Activated gamma-delta T cell treated with Interleukin-2 at 50 U/mL for 16 hours (primary cell): ENCODE measurements at regions not wholly inside any gene's neighbourhood (a gene's known extent, or its start where the extent isn't known, plus 50 kb on each side); places are given as distances from the start of the nearest gene placed in this dataset.
"Not testable (repeated sequence)": the region's sequence is repeated elsewhere in the genome, so short reads cannot be mapped to it uniquely, and the experiment has no call there.

Experiments
- DNase-seq: peaks from one replicate; pipeline ENCODE4 v3.0.0-alpha.2; 2020

DNA sequence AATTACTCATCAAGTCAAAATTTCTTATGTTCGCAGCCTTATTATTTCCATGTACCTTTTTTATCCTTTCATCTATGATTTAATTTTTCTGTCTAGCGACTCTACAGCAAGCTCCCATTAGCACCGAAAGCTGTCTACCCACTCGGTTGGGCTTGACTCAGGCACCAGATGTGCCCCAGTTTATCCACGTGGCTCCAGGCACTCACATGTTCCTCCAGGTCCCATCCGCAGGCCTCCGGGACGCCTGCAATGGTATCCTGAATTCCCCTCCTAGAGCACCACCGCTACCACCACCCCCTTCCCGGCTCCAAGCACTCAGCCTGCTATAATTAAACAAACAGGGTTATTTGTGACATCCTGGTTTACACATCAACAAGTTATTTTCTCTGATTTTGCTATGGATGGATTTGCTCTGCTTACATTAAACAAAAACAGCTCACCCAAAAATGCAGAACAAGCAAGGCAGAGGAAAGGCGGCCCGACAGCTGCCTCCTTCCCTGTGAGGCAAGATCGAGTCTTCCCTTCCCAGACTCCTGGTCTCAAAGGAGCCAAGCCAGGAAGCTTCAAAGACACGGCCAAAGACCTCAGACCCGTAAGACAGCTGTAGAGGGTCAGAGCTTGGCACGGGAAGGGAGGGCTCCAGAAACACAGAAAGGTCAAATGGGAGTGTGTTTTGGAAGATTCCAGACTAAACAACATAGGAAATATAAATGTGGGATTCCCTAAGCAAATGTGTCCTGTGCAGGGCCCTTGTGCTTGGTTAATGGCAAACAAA lies 253.8 kb downstream of the TTC8 start:
- no peak for DNase-seq

DNA sequence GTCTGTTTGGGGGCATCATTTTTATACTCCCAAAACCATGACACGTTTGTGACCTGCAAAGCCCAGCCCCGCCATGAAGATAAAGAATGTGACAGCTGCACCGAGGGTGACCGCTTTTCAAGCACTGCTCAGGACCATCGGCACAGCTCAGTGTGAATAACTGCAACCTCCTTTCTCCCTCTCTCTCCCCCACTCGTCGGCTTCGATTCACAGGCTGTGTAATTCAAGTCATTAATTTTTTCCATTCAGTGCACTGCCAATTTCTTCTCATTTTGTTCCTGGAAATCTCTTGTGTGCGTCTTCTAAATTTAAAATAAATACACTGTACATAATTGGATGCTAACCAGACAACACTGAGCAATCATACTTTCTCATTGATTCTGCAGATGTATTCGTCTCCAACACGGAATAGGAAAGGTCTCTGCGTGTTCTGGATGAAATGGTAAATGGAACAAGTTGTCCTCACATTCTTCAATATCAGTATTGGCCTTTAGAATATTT lies 260.8 kb downstream of the TTC8 start:
- DNase-seq: no peak

DNA sequence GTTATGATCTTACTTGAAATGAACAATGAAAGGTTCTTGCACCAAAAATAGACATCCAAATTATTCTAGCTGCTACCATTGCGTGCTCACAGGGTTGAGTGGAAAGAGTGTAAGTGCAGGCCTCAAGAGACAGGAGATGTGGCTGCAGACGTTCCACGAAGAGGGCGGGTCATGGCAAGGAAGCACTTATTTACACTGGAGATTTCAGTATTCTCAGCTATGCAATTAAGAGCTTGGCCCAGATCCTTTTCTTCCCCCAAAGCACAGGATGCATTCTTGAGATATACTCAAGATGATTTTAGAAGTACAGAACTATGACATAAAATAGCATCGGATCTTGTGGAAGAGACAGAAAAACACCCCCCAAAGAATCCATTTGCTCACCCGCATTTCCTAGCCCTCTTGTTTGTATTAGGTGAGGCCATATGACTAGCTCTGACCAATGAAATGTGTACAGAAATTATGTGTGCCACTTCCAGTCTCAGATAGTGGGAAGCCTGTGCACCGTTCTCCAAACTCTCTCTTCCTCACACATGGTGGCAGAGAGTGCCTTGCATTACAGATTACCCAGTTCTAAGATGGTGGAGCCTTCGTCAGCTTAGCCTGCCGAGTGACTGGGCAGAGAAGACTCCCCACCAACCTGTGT lies 261.4 kb downstream of the TTC8 start:
- no peak for DNase-seq

DNA sequence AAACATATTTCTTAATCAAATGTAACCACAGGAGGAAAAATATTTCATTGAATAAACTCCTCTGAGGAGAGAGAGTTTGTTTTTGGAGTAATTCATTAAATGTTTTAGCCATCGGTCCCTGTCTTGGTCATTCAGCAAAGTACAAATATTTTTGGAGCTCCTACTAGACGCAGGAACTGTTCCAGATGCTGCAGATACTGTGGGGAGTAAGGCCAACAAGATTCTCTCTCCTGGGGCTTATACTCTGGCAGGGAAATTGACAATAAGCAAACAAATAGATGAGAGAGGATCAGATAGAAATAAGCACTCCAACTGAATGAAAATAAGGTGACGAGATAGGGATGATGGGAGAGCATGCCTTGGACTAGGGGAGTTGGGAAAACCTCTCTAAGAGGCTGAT lies 264.1 kb downstream of the TTC8 start:
- no peak for DNase-seq

DNA sequence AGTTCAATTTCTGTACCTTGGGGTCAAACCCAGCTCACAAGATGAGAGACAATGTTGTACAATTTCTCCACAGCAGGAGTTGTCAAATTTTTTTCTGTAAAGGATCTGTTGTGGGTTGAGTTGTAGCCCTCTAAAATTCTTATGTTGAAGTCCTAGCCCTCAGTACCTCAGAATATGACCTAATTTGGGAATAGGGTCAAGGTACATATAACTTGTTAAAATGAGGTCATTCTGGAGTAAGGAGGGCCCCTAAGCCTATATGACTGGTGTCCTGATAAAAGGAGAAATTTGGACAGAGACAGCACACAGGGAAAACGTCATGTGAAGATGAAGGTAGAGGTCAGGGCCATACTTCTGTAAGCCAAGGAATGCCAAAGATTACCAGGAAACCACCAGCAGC lies 264.9 kb downstream of the TTC8 start:
- no peak for DNase-seq

DNA sequence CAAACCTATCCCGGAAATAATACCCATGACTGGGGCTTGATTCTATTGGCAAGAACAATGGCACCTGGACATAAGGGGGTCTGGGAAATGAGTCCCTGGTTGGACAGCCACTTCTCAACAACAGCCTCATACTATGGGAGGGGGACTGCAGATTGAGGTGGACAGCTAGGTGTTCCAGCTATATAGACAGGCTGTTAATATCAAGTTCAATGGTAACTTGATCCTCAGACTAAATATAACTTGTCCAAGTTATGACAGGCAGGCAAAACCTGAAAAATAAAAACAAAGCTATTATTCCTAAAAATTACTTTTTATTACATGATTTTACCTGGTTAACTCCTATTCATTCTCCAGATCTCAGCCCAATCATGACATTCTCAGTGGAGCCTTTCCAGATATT lies 267.3 kb downstream of the TTC8 start:
- DNase-seq: no peak

DNA sequence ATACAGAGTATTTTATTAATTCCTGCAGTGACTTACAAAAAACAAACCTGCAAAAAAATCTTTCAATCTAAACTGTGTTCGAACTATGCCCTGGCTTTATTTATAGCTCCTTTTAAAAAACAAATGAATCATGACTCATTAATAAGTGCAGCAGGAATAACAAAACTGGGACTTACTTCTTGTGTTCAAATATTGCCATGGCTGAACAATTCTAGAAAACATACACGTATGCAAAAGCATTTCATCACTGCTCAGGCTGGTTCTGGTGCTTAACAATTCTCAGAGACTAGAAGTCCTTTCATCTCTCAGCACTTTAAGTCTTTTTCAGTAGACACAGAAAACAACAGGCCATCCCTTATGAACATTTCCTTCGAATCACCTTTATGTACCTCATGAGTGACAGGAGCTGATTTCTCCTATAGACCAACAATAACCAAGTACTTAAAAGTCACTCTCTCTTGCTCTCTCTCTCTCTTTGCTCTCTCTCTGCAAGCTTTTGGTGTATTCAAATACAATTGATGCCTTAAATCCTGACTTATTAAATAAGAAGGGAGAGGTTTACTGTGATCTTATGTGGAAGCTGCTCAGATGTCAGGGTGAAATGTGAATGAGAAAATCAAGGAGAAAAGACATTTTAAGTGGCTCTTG lies 268.8 kb downstream of the TTC8 start:
- no peak for DNase-seq

DNA sequence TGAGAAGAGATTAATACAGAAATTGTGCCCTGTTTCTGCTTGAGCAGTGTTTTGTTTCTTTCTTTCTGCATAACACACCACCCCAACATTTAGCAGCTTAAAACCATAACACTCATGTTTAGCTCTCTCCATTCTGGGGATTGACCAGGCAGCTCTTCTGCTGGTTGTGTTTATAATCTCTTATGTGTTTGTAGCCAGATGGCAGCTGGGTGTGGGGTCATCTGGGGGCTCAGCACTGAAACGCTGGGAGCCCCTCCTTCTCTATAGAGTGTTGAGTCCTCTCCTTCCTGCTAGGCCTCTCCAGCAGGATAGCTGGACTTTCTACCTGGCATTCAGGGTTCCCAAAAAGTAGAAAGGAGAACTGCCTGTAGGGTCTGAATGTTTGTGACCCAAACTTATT lies 270.6 kb downstream of the TTC8 start:
- no peak for DNase-seq

DNA sequence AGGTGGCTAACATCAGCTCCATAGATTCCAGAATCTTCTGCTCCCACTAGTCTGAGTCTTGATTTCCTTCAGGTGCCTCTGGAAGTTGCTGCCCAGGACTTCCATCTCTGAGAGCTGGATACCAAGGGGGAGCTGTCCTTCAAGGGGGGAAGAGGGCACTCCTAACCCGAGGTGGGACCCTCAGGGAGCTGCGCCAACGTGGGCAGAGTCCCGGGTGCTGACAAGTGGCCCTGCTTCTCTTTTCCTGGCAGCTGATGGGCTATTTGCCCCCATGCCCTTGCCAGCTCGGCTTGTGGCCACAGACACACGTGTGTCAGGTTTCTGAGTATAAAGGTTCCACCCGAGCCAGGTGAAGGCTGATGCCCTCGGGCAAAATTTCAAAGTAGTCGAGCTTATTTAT lies 272.5 kb downstream of the TTC8 start:
- no peak for DNase-seq

DNA sequence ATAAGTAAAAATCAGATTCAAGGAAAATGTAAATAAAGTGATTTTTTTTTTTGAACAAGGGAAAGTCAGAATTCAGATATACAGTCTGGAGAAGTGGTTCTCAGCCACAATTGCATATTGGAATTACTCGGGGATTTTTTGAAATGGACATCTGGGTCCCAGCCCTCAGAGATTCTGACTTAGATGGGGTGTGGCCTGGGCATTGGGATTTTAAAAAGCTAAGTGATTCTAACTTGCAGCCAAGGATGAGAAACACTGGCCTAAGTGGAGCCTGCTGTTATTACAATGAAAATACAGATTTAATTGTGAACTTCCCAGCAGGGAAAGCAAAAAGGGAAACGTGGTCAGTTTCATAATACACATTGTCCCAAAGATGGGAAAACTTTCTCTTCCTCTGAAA lies 273.8 kb downstream of the TTC8 start:
- no peak for DNase-seq

DNA sequence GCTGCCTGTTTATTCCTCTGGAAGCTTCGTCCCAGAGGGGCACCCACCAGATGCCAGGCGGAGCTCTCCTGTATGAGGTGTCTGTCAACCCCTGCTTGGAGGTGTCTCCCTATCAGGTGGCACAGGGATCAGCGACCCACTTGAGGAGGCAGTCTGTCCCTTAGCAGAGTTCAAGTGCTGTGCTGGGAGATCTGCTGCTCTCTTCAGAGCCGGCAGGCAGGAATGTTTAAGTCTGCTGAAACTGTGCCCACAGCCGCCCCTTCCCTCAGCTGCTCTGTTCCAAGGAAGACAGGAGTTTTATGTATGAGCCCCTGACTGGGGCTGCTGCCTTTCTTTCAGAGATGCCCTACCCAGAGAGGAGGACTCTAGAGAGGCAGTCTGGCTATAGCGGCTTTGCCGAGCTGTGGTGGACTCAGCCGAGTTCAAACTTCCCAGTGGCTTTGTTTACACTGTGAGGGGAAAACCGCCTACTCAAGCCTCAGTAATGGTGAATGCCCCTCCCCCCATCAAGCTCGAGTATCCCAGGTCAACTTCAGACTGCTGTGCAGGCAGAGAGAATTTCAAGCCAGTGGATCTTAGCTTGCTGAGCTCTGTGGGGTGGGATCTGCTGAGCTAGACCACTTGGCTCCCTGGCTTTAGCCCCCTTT lies 279.8 kb downstream of the TTC8 start:
- not testable (repeated sequence) for DNase-seq

DNA sequence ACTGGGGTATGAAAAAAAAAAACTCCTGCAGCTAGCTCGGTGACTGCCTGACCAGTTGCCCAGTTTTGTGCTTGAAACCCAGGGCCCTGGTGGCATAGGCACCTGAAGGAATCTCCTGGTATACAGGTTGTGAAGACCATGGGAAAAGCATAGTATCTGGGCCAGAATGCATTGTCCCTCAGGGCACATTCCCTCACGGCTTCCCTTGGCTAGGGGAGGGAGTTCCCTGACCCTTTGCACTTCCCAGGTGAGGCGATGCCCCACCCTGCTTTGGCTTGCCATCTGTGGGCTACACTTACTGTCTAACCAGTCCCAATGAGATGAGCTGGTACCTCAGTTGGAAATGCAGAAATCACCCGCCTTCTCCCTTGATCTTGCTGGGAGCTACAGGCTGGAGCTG lies 280.4 kb downstream of the TTC8 start:
- DNase-seq: not testable (repeated sequence)
